Kidney epithelial cell (primary cell): ENCODE measurements at regions not wholly inside any gene's neighbourhood (a gene's known extent, or its start where the extent isn't known, plus 50 kb on each side); places are given as distances from the start of the nearest gene placed in this dataset.

Experiments
- DNase-seq: peaks from one replicate; pipeline ENCODE4 v3.0.0-alpha.2; 2010; ENCODE audit warnings: low read depth
- H3K27me3 ChIP-seq: 2 replicates; pipeline ENCODE4 v1.6.0; 2011; ENCODE audit warnings: low read length; ENCODE audit not compliant: control insufficient read depth, insufficient read depth
- H3K36me3 ChIP-seq: 2 replicates; pipeline ENCODE4 v1.5.1; 2011; ENCODE audit warnings: low read length; ENCODE audit not compliant: control insufficient read depth, insufficient read depth
- H3K4me3 ChIP-seq: 2 replicates; pipeline ENCODE4 v1.5.1; 2011; ENCODE audit warnings: low read depth, mild to moderate bottlenecking, control low read depth, low read length
- CTCF ChIP-seq: IDR thresholded peaks from 2 replicates; pipeline ENCODE4 v1.5.1; 2011; ENCODE audit warnings: mild to moderate bottlenecking, moderate library complexity, low read length, control low read depth, inconsistent platforms; ENCODE audit not compliant: insufficient read depth, poor library complexity, severe bottlenecking

- Histone ChIP-seq H3K4me3 (no peak overlapping the region), H3K36me3 (no peaks in the 10 kb centered on the region), H3K27me3 (peaks cover 5% of the 10 kb centered on the region)
- no peak for DNase-seq
- no peak for TF ChIP-seq CTCF
Observed at GRCh38 chr4:164378361-164378760, 375.6 kb upstream of the SMIM31 start.

- Histone ChIP-seq H3K4me3 (no peak overlapping the region), H3K27me3 (peaks cover 14% of the 10 kb centered on the region), H3K36me3 (no peaks in the 10 kb centered on the region)
- DNase-seq = no peak
- TF ChIP-seq CTCF = no peak
Observed at GRCh38 chr4:164379694-164380093, 374.2 kb upstream of the SMIM31 start.

- no peak for DNase-seq
- H3K4me3 ChIP-seq = no peak overlapping the region
- no peaks in the 10 kb centered on the region for H3K36me3 ChIP-seq
- TF ChIP-seq CTCF = no peak
- peaks cover 14% of the 10 kb centered on the region for H3K27me3 ChIP-seq
Observed at GRCh38 chr4:164381859-164382258, 372.1 kb upstream of the SMIM31 start.

- no peak for TF ChIP-seq CTCF
- DNase-seq = no peak
- peaks cover 14% of the 10 kb centered on the region for H3K27me3 ChIP-seq
- peak overlapping the region; percentile 58 for H3K4me3 ChIP-seq
- no peaks in the 10 kb centered on the region for H3K36me3 ChIP-seq
Observed at GRCh38 chr4:164383058-164383357, 370.9 kb upstream of the SMIM31 start.

- no peak for DNase-seq
- Histone ChIP-seq H3K27me3 (peaks cover 14% of the 10 kb centered on the region), H3K36me3 (no peaks in the 10 kb centered on the region), H3K4me3 (peak overlapping the region; percentile 58)
- TF ChIP-seq CTCF = peak; percentile 38
Observed at GRCh38 chr4:164383358-164384220, 370.3 kb upstream of the SMIM31 start.

GRCh38 chr4:164384416-164384815 is 369.5 kb upstream of the SMIM31 start:
- Histone ChIP-seq H3K36me3 (no peaks in the 10 kb centered on the region), H3K27me3 (peaks cover 14% of the 10 kb centered on the region), H3K4me3 (no peak overlapping the region)
- DNase-seq = no peak
- TF ChIP-seq CTCF = no peak
